NCI-H1436 treated with DMSO at 0.1 percent for 48 hours (cell line): ENCODE measurements at regions not wholly inside any gene's neighbourhood (a gene's known extent, or its start where the extent isn't known, plus 50 kb on each side); places are given as distances from the start of the nearest gene placed in this dataset.
"Not testable (repeated sequence)": the region's sequence is repeated elsewhere in the genome, so short reads cannot be mapped to it uniquely, and the experiment has no call there.

Experiments
- DNase-seq: peaks from one replicate; lab custom pipeline; 2025; lab: John Stamatoyannopoulos, UW

DNA sequence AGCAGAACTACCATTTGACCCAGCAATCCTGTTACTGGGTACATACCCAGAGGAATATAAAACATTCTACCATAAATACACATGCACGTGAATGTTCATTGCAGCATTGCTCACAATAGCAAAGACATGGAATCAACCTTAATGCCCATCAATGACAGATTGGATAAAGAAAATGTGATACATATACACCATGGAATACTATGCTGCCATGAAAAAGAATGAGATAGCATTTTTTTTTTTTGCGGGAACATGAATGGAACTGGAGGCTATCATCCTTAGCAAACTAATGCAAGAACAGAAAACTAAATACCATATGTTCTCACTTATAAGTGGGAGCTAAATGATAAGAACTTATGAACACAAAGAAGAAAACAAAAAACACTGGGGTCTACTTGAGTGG, 72.5 kb upstream of the C1GALT1C1 start:
- not testable (repeated sequence) for DNase-seq

GRCh38 chrX:120697053-120697452, 67.2 kb upstream of the C1GALT1C1 start:
- DNase-seq, result no peak

DNA sequence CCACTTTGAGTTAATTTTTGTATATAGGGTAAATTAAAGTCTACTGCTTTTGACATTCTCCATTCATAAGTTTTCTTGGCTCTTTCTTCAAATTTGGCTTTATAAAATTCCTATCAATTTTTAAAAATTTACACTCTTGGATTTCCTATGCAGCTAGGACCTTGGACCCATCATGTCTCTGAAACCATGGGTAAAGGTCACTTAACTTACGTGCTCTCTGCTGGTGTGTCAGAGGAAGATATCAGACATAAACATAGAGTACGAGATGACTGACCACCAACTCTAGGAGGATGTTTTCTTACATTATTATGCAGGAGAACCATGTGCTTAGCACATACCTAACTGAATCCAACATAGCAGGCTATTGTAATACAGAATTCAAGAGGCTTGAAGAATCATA, 62.5 kb upstream of the C1GALT1C1 start:
- no peak for DNase-seq

DNA sequence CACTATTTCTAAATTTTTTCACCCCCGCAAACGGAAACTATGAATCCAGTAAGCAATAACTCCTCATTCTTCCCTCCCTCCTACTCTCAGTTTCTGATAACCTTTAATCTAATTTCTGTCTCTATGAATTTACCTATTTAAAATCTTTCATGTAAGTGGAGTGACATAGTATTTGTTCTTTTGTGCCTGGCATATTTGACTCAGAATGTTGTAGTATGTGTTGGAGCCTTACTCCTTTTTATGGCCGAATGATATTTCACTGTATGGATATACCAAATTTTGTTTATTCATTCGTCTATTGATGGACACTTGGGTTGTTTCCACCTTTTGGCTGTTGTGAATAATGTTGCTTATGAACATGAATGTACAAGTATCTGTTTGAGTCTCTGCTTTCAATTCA, 61.1 kb upstream of the C1GALT1C1 start:
- no peak for DNase-seq

- no peak for DNase-seq
Observed at GRCh38 chrX:120690344-120690743, 60.5 kb upstream of the C1GALT1C1 start.

GRCh38 chrX:120680090-120680489, 50.2 kb upstream of the C1GALT1C1 start:
- no peak for DNase-seq
